Nephron (organoid): ENCODE measurements at regions not wholly inside any gene's neighbourhood (a gene's known extent, or its start where the extent isn't known, plus 50 kb on each side); places are given as distances from the start of the nearest gene placed in this dataset.

Experiments used
- H3K27ac Mint-ChIP-seq, 3 experiments: 2 replicates each; pipeline ENCODE4 v1.8.0; 2020; ENCODE audit warnings: mixed read lengths in 3 of 3, mild to moderate bottlenecking in 2 of 3, moderate library complexity in 1 of 3
- H3K27me3 Mint-ChIP-seq: 2 replicates; pipeline ENCODE4 v1.8.0; 2021; ENCODE audit warnings: low read depth, mild to moderate bottlenecking, moderate library complexity, mixed read lengths
- H3K36me3 Mint-ChIP-seq: 2 replicates; pipeline ENCODE4 v1.8.0; 2020; ENCODE audit warnings: low read depth, mixed read lengths
- H3K4me1 Mint-ChIP-seq: 2 replicates; pipeline ENCODE4 v1.8.0; 2020; ENCODE audit warnings: mixed read lengths
- H3K4me3 Mint-ChIP-seq, 3 experiments: 2 replicates each; pipeline ENCODE4 v1.8.0; 2020; ENCODE audit warnings: mild to moderate bottlenecking in 3 of 3, mixed read lengths in 3 of 3, moderate library complexity in 2 of 3
- H3K9me3 Mint-ChIP-seq: 2 replicates; pipeline ENCODE4 v1.8.0; 2020; ENCODE audit warnings: mixed read lengths
- CTCF ChIP-seq, 3 experiments: fragments of 200-600 bp; sonication (generic); IDR thresholded peaks; one replicate each; pipeline ENCODE4 v1.5.0; 2021; ENCODE audit warnings: antibody characterized with exemption in 3 of 3; ENCODE audit not compliant: unreplicated experiment in 3 of 3

- peaks cover 8% of the 10 kb centered on the region for H3K4me1 Mint-ChIP-seq
- no peak overlapping the region for H3K4me3 Mint-ChIP-seq
These were observed 225.1 kb upstream of the MPPED2 start for GRCh38 chr11:30811226-30811755.

GRCh38 chr11:30810116-30810515 lies 224.0 kb upstream of the MPPED2 start:
- H3K36me3 Mint-ChIP-seq = peaks cover 3% of the 10 kb centered on the region
- peaks cover 10% of the 10 kb centered on the region for H3K9me3 Mint-ChIP-seq
- H3K27me3 Mint-ChIP-seq = no peaks in the 10 kb centered on the region
- H3K4me3 Mint-ChIP-seq = no peak overlapping the region
- TF ChIP-seq CTCF (IDR thresholded peaks at IDR 0.05; ENCODE audit: unreplicated experiment in 3 of 3) = no peak
- no peak overlapping the region for H3K27ac Mint-ChIP-seq
- no peaks in the 10 kb centered on the region for H3K4me1 Mint-ChIP-seq

More at GRCh38 chr11:30811226-30811755, 225.1 kb upstream of the MPPED2 start:
- peaks cover 8% of the 10 kb centered on the region for H3K9me3 Mint-ChIP-seq
- H3K27ac Mint-ChIP-seq = no peak overlapping the region
- peaks cover 3% of the 10 kb centered on the region for H3K36me3 Mint-ChIP-seq
- no peaks in the 10 kb centered on the region for H3K27me3 Mint-ChIP-seq
- TF ChIP-seq CTCF (IDR thresholded peaks at IDR 0.05; ENCODE audit: unreplicated experiment in 3 of 3) = no peak

- H3K9me3 Mint-ChIP-seq = peaks cover 11% of the 10 kb centered on the region
- no peak for TF ChIP-seq CTCF (IDR thresholded peaks at IDR 0.05; ENCODE audit: unreplicated experiment in 3 of 3)
- H3K27ac Mint-ChIP-seq = peak overlapping the region in 1 of 3 experiments; percentile 5
- no peaks in the 10 kb centered on the region for H3K27me3 Mint-ChIP-seq
- no peaks in the 10 kb centered on the region for H3K4me1 Mint-ChIP-seq
- H3K4me3 Mint-ChIP-seq = no peak overlapping the region
- no peaks in the 10 kb centered on the region for H3K36me3 Mint-ChIP-seq
These were observed 215.2 kb upstream of the MPPED2 start for GRCh38 chr11:30801357-30801756.

GRCh38 chr11:30800904-30801303 lies 214.8 kb upstream of the MPPED2 start:
- TF ChIP-seq CTCF (IDR thresholded peaks at IDR 0.05; ENCODE audit: unreplicated experiment in 3 of 3) = no peak
- Mint-ChIP-seq H3K36me3 (no peaks in the 10 kb centered on the region), H3K27ac (no peak overlapping the region), H3K9me3 (peaks cover 9% of the 10 kb centered on the region), H3K4me1 (no peaks in the 10 kb centered on the region), H3K27me3 (no peaks in the 10 kb centered on the region), H3K4me3 (no peak overlapping the region)

- peaks cover under 1% of the 10 kb centered on the region for H3K4me1 Mint-ChIP-seq
- H3K27ac Mint-ChIP-seq = peak overlapping the region in 1 of 3 experiments; percentile 92
- H3K4me3 Mint-ChIP-seq = no peak overlapping the region
- H3K36me3 Mint-ChIP-seq = no peaks in the 10 kb centered on the region
- no peak for TF ChIP-seq CTCF (IDR thresholded peaks at IDR 0.05; ENCODE audit: unreplicated experiment in 3 of 3)
- no peaks in the 10 kb centered on the region for H3K9me3 Mint-ChIP-seq
- no peaks in the 10 kb centered on the region for H3K27me3 Mint-ChIP-seq
These were observed 212.5 kb upstream of the MPPED2 start for GRCh38 chr11:30798547-30799236.

GRCh38 chr11:30789270-30789669 lies 203.1 kb upstream of the MPPED2 start:
- Mint-ChIP-seq H3K27me3 (no peaks in the 10 kb centered on the region), H3K9me3 (peaks cover 7% of the 10 kb centered on the region), H3K27ac (no peak overlapping the region), H3K4me3 (no peak overlapping the region), H3K36me3 (peaks cover 3% of the 10 kb centered on the region), H3K4me1 (peaks cover 24% of the 10 kb centered on the region)
- TF ChIP-seq CTCF (IDR thresholded peaks at IDR 0.05; ENCODE audit: unreplicated experiment in 3 of 3) = no peak
